GM12865 (cell line): ENCODE measurements at regions not wholly inside any gene's neighbourhood (a gene's known extent, or its start where the extent isn't known, plus 50 kb on each side); places are given as distances from the start of the nearest gene placed in this dataset.

ENCODE experiments used
- DNase-seq: peaks from one replicate; pipeline ENCODE4 v3.0.0; 2010; ENCODE audit warnings: low read depth
- H3K4me3 ChIP-seq: 2 replicates; pipeline ENCODE4 v1.5.1; 2011; ENCODE audit warnings: mild to moderate bottlenecking, low read depth, low read length, control low read depth
- CTCF ChIP-seq: IDR thresholded peaks from 2 replicates; pipeline ENCODE4 v1.5.1; 2011; ENCODE audit warnings: low read length, control low read depth, low read depth, inconsistent platforms; ENCODE audit not compliant: insufficient read depth; ENCODE audit errors: missing control alignments

- H3K4me3 ChIP-seq: no peak overlapping the region
- DNase-seq: no peak
- no peak for TF ChIP-seq CTCF
Observed at GRCh38 chr5:93649234-93649900, 66.3 kb downstream of the NR2F1 start.

- no peak overlapping the region for H3K4me3 ChIP-seq
- no peak for TF ChIP-seq CTCF
- no peak for DNase-seq
Observed at GRCh38 chr5:93644760-93645159, 61.7 kb downstream of the NR2F1 start.
